HG02763 (cell line): ENCODE measurements at regions not wholly inside any gene's neighbourhood (a gene's known extent, or its start where the extent isn't known, plus 50 kb on each side); places are given as distances from the start of the nearest gene placed in this dataset.

Experiments
- ATAC-seq: cut with Tn5 transposase; IDR thresholded peaks from one replicate; pipeline ENCODE4 v1.9.1; 2021; ENCODE audit warnings: mild to moderate bottlenecking, moderate library complexity; ENCODE audit not compliant: unreplicated experiment

DNA sequence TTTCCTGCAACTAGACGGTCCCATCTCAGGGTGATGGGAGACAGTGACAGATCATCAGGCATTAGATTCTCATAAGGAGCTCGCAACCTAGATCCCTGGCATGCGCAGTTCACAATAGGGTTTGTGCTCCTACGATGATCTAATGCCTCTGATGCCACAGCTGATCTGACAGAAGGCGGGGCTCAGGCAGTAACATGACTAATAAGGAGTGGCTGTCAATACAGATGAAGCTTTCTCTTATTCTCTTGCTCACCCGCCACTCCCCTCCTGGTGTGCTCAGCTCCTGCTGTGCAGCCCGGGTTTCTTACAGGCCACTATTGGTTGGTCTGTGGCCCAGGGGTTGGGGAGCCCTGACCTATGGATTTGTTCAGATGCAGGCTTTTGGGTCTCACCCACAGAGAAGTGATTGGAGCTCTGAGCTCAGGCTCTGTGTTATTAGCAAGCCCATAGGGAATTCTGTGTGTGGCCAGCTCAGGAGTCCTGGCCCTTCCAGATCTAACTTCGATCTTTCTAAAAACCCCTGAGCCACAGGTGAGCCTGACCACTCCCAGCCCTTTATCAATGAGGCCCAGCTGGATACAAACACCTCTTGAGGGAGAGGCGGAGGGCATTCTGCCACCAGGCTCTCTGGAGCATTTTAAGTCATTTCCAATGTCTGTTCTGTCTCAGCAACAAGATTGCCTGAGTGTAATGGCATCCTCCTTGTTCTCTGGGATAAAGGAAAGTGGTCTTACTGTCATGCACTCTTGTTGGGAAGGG, 351.8 kb downstream of the BUD13 start:
- ATAC-seq: no peak

GRCh38 chr11:116420030-116420429, 352.8 kb downstream of the BUD13 start:
- ATAC-seq: no peak

DNA sequence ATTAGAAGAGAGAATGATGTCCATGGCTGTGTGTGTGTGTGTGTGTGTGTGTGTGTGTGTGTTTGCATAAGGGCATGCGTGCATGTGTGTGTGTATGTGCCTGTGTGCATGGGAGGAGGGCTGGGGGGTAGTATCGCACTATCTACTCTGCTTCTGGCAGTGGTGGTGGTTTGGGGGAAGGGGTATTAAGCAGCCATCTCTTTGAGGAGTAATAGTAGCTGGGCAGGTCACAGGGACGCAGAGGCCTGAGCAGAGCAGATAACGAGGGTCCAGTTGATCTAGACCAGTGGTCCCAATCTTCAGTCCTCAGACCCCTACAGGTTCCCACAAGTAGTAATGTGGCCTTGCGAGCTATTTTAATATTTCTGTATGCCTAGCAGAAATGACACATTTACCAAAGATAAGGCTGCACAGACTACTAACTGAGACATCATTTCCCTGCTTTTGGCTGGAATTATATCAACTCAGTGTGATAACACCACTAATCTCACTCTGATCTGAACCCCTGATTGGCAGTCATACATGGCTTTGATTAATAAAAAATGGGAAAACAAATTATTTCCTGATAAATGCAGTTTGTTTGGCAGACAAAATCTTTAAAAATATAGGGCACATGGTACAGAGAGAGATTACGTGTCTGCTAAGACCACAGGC, 354.3 kb downstream of the BUD13 start:
- ATAC-seq: no peak

DNA sequence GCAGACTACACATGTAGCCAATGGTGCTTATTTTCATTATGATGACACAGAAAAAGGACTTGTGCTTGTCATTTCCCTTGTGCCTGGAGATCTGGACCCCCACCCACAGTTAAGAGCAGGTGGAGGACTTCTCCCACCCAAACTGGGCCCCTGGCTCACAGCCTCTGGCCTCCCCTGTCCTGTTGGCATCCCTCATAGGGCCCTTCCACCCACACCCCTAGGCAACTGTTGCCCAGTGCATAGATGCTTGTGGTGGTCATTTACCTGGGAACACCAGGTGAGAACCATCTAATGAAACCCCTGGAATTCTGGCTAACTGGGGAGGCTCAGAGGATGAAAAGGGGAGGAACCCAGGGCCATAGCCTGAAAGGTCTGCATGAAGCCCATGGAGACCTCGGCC, 355.9 kb downstream of the BUD13 start:
- ATAC-seq: no peak

GRCh38 chr11:116415095-116415494, 357.7 kb downstream of the BUD13 start:
- no peak for ATAC-seq

DNA sequence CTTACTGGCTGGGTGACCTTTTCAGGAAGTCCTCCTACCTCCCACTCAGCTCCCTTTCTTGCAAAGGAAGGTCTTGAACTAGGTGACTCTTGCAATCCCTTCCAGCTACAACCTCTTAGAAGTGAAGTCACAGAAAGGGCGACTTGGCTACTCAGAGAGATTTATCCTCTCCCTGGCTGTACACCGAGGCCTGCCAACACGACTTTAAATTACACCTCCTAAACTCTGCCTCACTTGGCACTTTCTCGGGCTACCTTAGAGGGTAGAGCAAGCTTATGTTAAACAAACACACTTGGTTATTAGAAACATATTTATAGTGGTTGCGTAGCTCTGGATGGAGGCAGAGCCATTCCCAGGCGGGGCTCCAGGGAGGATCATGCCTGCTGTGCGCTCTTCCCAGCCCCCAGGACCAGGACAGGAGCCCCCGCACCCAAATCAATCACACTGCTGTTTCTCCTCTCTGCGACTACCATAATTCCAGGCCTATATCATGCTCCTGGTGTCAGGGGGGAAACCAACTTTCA, 358.4 kb downstream of the BUD13 start:
- ATAC-seq: no peak

GRCh38 chr11:116413301-116414242, 359.2 kb downstream of the BUD13 start:
- ATAC-seq: no peak

DNA sequence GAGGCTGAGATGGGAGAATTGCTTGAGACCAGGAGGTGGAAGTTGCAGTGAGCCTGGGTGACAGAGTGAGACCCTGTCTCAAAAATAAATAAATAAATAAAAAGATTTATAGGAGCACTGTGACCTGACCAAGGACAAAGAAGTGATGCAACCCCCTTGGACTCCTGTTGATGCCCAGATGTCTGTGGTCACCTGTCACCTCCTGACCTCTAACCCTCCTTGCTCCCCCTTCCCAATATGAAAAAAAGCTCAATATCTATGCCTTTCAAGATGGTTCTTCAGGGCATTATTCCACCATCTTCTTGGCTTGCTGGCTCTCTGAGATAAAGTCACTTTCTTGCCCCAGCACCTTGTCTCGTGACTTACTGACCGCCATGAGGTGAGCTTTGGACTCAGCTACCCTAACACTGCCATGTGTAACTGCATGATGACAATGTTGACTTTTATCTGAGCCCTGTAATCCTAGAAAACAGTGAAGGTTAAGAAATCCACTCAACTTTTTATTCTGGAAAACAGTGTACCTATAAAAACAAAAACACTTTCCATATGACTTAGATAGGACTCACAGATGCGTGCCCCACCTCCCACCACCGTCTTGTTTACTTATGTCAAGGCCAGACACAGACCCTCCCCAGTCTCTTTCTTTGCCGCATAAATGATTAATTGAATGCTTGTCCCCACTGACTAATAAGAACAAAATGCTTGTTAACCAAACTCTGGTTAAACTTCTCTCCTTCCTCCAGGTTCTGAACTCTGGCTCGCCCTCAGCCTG, 360.5 kb downstream of the BUD13 start:
- ATAC-seq: no peak

GRCh38 chr11:116409238-116409637, 363.5 kb downstream of the BUD13 start:
- ATAC-seq: no peak

- ATAC-seq: no peak
Measured at GRCh38 chr11:116406042-116406441, 366.7 kb downstream of the BUD13 start.

DNA sequence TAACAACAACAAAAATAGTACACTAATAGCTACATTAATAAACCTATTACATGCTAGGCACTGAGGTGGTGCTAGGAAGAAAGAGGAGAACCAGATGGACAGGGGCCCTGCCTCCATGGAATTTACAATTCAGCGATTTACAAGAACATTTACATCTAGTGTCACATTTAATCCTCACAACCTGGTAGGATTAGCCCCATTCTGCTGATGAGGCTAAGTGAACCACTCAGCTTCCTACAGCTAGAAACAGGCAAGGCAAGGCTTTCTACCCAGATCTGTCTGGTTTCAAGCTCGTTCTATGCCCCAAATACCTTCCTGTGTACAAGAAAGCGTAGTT, 368.4 kb downstream of the BUD13 start:
- no peak for ATAC-seq

GRCh38 chr11:116403794-116404461, 368.9 kb downstream of the BUD13 start:
- ATAC-seq: no peak

DNA sequence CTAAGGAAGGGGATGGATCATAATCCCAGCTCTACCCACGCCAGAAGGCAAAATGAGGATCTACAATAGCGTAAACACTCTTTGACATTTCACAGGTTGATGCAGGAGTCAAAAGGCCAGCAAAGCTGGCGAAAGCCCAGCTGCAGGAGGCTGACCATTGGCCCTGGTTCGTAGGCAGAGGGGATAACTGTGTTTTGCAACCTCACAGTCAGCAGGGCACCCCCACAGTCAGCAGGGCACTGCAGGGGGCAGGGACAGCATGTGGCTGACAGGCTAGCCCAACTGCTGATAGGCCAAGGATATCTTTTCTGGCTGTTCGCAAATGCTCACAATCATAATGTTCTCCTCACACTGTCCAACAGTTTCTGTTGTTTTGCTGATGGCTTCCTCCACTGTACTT, 372.7 kb downstream of the BUD13 start:
- ATAC-seq: no peak

DNA sequence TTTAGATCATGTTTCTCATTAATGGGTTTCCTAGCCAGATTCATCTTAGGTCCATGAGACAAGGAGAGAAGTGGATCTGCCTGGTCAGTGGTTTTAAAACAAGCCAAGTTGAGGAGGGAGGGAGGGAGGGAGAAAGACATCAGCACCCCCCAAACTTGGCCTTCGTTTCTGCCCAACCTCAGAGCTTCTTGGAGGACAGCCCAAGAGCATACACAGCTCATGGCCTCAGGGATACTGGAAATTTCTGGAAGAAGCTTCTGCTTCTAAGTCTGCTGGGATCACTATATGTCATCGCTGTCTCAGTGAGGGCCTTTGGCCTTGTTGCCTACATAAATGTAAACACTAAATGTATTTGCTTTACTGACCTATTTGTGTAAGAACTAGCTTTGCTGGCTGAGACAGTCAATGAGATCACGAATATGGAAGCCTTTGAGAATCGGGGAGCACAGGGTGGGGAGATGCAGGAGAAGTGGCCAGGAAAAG, 375.1 kb downstream of the BUD13 start:
- no peak for ATAC-seq

- ATAC-seq: no peak
Measured at GRCh38 chr11:116396331-116396730, 376.5 kb downstream of the BUD13 start.

GRCh38 chr11:116394022-116394421, 378.8 kb downstream of the BUD13 start:
- ATAC-seq: no peak

- no peak for ATAC-seq
Measured at GRCh38 chr11:116390963-116391362, 381.8 kb downstream of the BUD13 start.

DNA sequence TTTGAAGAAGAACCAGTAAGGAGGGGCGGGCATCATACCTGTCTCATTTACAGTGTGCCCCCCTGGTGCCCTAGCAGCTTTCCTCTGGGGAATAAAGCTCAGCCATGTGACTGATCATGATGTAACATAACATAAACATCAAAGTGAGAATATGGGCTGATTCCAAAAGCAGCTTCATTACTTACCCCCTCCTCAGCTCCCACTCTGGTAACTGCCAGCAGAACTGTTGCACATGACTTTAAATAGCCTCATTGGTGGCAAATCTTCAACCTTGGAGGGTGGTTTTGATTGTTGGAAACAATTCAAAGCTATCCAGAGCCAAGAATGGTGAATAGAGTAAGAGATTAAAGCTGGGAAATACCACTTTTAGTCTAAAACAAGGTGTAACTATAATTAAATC, 384.6 kb downstream of the BUD13 start:
- no peak for ATAC-seq

GRCh38 chr11:116387641-116388040, 385.1 kb downstream of the BUD13 start:
- ATAC-seq: no peak

DNA sequence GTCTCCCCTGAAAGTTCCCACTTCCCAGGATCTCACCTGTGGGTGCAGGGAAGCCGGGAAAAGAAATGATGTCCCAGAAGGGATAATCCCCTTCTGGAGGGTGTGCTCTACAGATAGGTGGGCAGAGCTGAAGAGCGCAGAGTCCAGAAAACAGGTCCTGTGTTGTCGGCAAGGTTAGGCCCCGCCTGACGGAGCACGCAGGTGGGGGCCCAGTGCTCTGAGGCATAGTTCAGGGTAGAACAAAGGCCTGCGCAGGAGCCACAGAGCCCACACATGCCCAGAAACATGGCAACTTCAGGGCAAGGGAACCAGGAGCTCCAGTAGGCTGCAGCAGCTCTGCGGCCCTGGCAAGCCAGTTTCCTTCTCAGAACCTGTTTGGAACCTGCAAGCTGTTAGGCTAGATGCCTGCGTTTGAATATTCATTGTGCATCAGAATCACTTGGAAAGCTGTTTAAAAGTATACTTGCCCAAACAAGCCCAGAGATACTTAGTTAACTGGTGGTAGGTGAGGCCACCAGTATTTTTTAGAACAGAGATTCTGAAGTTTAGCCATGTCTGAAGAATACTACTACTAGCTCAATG, 386.6 kb downstream of the BUD13 start:
- ATAC-seq: no peak
